ENCODE measurements at regions not wholly inside any gene's neighbourhood (a gene's known extent, or its start where the extent isn't known, plus 50 kb on each side); places are given as distances from the start of the nearest gene placed in this dataset.
"Not testable (repeated sequence)": the region's sequence is repeated elsewhere in the genome, so short reads cannot be mapped to it uniquely, and the experiment has no call there.

DNA sequence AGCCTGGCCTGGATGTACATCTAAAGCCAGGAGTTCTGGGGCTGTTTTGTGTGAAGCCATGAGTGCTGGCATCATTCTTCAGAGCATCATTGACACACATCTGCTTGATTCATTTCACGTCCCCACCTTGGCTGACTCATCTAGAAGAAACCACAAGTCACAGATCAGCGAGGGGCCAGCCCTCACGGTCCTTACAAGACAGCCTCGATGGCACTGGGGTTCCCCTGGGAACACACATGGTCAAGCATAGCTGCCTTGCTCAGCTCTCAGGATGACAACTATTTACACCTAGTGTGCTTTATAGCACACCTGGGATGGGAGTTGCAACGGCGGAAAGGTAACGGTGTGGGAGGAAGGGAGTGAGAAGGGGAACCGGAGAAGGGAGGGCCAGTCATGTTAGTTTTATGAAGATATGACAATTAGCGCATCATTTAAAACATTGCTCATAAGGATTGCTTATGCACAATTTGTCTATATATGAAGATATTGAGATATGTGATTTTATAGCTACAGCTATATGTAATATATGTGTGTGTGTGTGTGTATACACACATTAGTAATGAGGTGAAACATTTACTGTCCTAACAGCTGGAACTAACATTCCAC is 227.1 kb downstream of the RPLP1 start:
- WGBS (ENCODE audit: insufficient coverage): 45% methylated on average over 9 of the region's 9 CpGs
- peaks cover 3% of the 10 kb centered on the region for H3K9me3 ChIP-seq (ENCODE audit: control insufficient read depth, insufficient read depth, low read length)
- H3K27me3 ChIP-seq (ENCODE audit: control insufficient read depth, insufficient read depth, low read length): no peaks in the 10 kb centered on the region
- intact Hi-C loops (cut with micrococcal nuclease): no loop called here
- Mint-ChIP-seq H3K36me3 (no peaks in the 10 kb centered on the region), H3K4me1 (peaks cover 11 to 30% of the 10 kb centered on the region in 2 donors), H3K9me3 (no peaks in the 10 kb centered on the region), H3K27me3 (ENCODE audit: low read depth in 2 of 2) (peaks cover 40 to 53% of the 10 kb centered on the region in 2 donors), H3K4me3 (no peak overlapping the region), H3K27ac (no peak overlapping the region)
- ATAC-seq: peak; percentile 47 to 72 (median 54)
- TF ChIP-seq, protein P1, sequence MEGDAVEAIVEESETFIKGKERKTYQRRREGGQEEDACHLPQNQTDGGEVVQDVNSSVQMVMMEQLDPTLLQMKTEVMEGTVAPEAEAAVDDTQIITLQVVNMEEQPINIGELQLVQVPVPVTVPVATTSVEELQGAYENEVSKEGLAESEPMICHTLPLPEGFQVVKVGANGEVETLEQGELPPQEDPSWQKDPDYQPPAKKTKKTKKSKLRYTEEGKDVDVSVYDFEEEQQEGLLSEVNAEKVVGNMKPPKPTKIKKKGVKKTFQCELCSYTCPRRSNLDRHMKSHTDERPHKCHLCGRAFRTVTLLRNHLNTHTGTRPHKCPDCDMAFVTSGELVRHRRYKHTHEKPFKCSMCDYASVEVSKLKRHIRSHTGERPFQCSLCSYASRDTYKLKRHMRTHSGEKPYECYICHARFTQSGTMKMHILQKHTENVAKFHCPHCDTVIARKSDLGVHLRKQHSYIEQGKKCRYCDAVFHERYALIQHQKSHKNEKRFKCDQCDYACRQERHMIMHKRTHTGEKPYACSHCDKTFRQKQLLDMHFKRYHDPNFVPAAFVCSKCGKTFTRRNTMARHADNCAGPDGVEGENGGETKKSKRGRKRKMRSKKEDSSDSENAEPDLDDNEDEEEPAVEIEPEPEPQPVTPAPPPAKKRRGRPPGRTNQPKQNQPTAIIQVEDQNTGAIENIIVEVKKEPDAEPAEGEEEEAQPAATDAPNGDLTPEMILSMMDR (IDR thresholded peaks at IDR 0.05): no peak
- H3K4me3 ChIP-seq (ENCODE audit: low read length): no peak overlapping the region
- peak in 1 of 2 donors; percentile 54 for DNase-seq
- peaks cover 18% of the 10 kb centered on the region for H3K4me1 ChIP-seq (ENCODE audit: control insufficient read depth, insufficient read depth, low read length)
- no peaks in the 10 kb centered on the region for H3K36me3 ChIP-seq (ENCODE audit: control insufficient read depth, insufficient read depth, low read length)
- H3K27ac ChIP-seq (ENCODE audit: low read length): no peak overlapping the region

GRCh38 chr15:69684823-69685222 is 232.2 kb downstream of the RPLP1 start:
- H3K9me3 Mint-ChIP-seq; H3K27ac Mint-ChIP-seq; H3K4me3 ChIP-seq (ENCODE audit: low read length); H3K4me3 Mint-ChIP-seq; ATAC-seq; intact Hi-C loops (cut with micrococcal nuclease); H3K27me3 ChIP-seq (ENCODE audit: control insufficient read depth, insufficient read depth, low read length); DNase-seq; H3K36me3 ChIP-seq (ENCODE audit: control insufficient read depth, insufficient read depth, low read length); H3K4me1 ChIP-seq (ENCODE audit: control insufficient read depth, insufficient read depth, low read length); H3K27ac ChIP-seq (ENCODE audit: low read length): not testable (repeated sequence)
- peaks cover 12 to 14% of the 10 kb centered on the region in 2 donors for H3K4me1 Mint-ChIP-seq
- H3K36me3 Mint-ChIP-seq: peaks cover 19% of the 10 kb centered on the region
- H3K9me3 ChIP-seq (ENCODE audit: control insufficient read depth, insufficient read depth, low read length): peaks cover 23% of the 10 kb centered on the region
- WGBS (ENCODE audit: insufficient coverage): 85% methylated on average over 4 of the region's 4 CpGs
- peaks cover 20 to 43% of the 10 kb centered on the region in 2 donors for H3K27me3 Mint-ChIP-seq (ENCODE audit: low read depth in 2 of 2)

- H3K4me1 ChIP-seq (ENCODE audit: control insufficient read depth, insufficient read depth, low read length): no peaks in the 10 kb centered on the region
- intact Hi-C loops (cut with micrococcal nuclease): no loop called here
- Mint-ChIP-seq H3K4me3 (no peak overlapping the region), H3K4me1 (peaks cover 4 to 6% of the 10 kb centered on the region in 2 donors), H3K27me3 (ENCODE audit: low read depth in 2 of 2) (peaks cover 18 to 35% of the 10 kb centered on the region in 2 donors), H3K27ac (no peak overlapping the region), H3K9me3 (peaks cover 4 to 6% of the 10 kb centered on the region in 2 donors), H3K36me3 (peaks cover 20% of the 10 kb centered on the region)
- no peak overlapping the region for H3K27ac ChIP-seq (ENCODE audit: low read length)
- no peaks in the 10 kb centered on the region for H3K36me3 ChIP-seq (ENCODE audit: control insufficient read depth, insufficient read depth, low read length)
- TF ChIP-seq, protein P1 (IDR thresholded peaks at IDR 0.05): no peak
- no peaks in the 10 kb centered on the region for H3K27me3 ChIP-seq (ENCODE audit: control insufficient read depth, insufficient read depth, low read length)
- H3K9me3 ChIP-seq (ENCODE audit: control insufficient read depth, insufficient read depth, low read length): peaks cover 29% of the 10 kb centered on the region
- no peak for DNase-seq
- no peak overlapping the region for H3K4me3 ChIP-seq (ENCODE audit: low read length)
- WGBS (ENCODE audit: insufficient coverage): 84% methylated on average over 7 of the region's 8 CpGs
- ATAC-seq: no peak
These were observed 233.2 kb downstream of the RPLP1 start for GRCh38 chr15:69685512-69686452.

- Histone ChIP-seq H3K36me3 (ENCODE audit: control insufficient read depth, insufficient read depth, low read length) (no peaks in the 10 kb centered on the region), H3K9me3 (ENCODE audit: control insufficient read depth, insufficient read depth, low read length) (peaks cover 29% of the 10 kb centered on the region), H3K4me1 (ENCODE audit: control insufficient read depth, insufficient read depth, low read length) (no peaks in the 10 kb centered on the region), H3K27ac (ENCODE audit: low read length) (no peak overlapping the region), H3K4me3 (ENCODE audit: low read length) (no peak overlapping the region), H3K27me3 (ENCODE audit: control insufficient read depth, insufficient read depth, low read length) (no peaks in the 10 kb centered on the region)
- no peak overlapping the region for H3K27ac Mint-ChIP-seq
- WGBS (ENCODE audit: insufficient coverage): 89% methylated on average over 7 of the region's 7 CpGs
- intact Hi-C loops (cut with micrococcal nuclease): no loop called here
- TF ChIP-seq, protein P1 (IDR thresholded peaks at IDR 0.05): no peak
- H3K36me3 Mint-ChIP-seq: peaks cover 20% of the 10 kb centered on the region
- H3K4me1 Mint-ChIP-seq: peaks cover 4 to 6% of the 10 kb centered on the region in 2 donors
- no peak for ATAC-seq
- H3K9me3 Mint-ChIP-seq: peaks cover 4 to 6% of the 10 kb centered on the region in 2 donors
- no peak for DNase-seq
- no peak overlapping the region for H3K4me3 Mint-ChIP-seq
- H3K27me3 Mint-ChIP-seq (ENCODE audit: low read depth in 2 of 2): peaks cover 18 to 35% of the 10 kb centered on the region in 2 donors
These were observed 234.0 kb downstream of the RPLP1 start for GRCh38 chr15:69686626-69687025.
